Stimulated activated CD4-positive, alpha-beta T cell treated with anti-CD3 and anti-CD28 coated beads, Interleukin-2, amount 100 ng/mL, for 48 hours (primary cell): ENCODE measurements at regions not wholly inside any gene's neighbourhood (a gene's known extent, or its start where the extent isn't known, plus 50 kb on each side); places are given as distances from the start of the nearest gene placed in this dataset.

Experiments used
- DNase-seq, 2 donors: peaks; one replicate each; pipeline ENCODE4 v3.0.0-alpha.2; 2020

DNA sequence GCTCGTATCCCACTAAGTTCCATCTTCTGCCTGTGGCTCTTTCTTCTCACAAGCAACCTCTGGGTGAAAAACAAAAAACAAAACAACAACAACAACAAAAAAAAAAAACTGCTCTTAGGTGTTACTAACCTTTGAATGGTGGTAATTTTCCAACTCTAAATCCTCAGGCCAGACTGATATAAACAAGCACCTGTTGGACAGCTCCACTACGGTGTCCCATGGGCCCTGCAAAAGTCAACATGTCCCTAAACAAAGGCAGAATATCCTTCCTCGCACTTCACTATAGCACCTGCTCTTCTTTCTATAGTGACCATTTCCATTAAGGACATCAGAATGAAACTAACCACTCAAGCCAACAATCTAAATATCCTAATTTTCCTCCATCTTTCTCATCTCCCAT is 54.6 kb upstream of the PARM1 start:
- DNase-seq = no peak

DNA sequence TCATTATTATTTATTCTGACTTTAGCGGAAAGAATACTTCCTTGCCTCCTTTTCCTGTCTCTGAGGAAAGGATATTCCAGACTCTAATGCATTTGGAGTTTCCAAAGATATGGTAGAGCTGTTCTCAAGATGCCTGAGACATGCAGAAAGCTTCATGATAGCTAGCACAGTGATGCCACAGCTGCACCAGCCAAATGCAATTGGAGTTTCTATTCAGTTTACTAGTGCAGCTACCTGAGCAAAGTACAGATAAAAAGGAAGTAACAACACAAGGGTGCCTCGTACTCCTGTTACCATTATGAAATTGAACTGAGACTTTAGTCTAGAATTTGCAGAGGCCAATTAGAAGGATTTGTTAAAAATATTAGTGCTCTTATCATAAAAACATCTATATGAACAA is 57.5 kb upstream of the PARM1 start:
- no peak for DNase-seq

DNA sequence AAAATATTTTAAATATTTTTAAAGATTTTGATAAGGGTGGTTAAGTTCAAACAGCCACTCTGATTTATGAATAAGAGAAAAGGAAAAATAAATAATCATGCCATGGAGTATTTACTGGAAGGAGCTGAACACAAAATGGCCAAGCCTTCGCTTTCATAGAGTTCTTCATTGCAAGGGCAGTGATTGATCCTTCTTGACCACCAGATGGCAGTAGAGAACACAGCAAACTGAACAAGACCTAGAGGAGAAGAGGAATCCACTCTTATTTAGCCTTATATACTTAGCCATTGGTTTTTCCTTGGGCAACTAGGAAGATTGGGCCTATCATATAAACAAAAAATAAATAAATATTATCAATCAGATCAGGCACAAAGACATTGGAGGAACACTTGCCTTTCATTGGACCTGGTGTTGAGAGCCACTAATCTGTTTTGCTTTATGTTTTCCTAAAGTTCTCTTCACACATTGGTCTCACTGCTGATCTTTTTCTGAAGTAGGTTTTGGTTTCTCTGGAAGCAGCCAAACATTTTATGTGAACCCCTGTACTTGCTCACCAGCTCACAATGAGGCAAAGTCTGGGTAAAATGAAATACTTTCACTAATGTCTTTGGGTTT is 58.1 kb upstream of the PARM1 start:
- peak in 1 of 2 donors; percentile 7 for DNase-seq

DNA sequence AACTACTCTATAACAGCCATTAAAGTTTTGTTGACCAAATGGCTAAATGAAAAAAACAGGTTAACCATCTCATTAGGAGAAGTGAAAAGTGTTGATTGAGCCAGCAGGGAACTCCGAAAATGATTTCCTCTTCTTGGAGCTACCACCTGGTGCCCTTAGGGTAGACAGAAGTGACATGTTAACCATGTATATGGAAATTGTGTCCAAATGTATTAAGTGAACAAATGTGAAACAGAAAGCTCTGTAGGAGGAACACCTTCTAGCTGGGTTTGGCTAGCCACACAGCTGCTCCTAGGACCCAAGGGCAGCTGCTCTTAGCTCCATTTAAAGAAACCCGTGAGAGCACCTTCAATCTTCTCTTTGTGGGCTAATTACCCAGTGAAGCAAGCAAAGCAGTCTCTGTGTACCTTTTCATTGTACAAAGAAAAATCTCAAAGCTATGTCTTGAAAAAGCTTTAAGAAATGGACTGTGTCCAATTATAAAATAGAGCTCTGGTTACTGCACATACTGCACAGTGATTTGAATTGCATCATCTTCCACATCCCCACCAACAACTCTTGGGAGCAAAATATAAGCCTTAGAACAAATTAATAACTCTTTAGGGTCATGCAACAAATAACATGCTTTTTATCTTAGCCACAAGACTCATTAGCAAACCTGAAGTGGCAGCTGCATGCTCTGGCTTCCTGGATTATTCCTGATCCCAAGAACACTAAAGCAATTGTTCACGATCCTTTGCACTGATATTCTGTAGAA is 59.2 kb upstream of the PARM1 start:
- no peak for DNase-seq

- no peak for DNase-seq
These were observed 64.7 kb upstream of the BTC start for GRCh38 chr4:74858921-74859562.

DNA sequence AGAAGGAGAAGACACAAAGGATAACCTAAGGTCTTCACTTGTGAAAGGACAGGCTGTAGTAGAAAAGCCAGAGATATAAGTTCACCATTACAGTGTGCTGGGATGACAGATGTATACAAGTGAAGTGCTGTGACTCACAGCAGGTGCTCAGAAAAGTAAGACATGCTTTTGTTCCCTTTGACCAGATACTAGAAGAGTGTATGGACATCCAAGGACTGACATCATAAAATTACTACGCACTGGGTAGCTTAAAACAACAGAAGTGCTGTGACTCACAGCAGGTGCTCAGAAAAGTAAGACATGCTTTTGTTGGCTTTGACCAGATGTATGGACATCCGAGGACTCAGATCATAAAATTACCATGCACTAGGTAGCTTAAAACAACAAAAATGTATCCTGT is 61.6 kb upstream of the BTC start:
- no peak for DNase-seq

- no peak for DNase-seq
These were observed 54.5 kb upstream of the BTC start for GRCh38 chr4:74848774-74849173.

DNA sequence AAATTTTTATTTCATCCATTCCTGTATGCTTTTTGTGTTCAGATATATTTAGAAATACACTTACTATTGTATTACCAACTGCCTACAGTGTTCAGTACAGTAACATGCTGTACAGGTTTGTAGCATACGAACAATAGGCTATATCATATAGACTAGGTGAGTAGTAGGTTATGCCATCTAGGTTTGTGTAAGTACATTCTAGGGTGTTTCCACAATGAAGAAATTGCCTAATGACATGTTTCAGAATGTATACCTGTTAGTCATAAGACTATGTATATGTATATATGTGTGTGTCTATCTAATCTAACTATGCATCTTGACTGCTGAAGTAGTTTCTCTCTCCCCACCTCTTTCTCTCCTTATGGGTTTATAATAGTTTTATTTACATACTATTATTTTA is 51.5 kb upstream of the BTC start:
- no peak for DNase-seq
